Nephron (organoid): ENCODE measurements at regions not wholly inside any gene's neighbourhood (a gene's known extent, or its start where the extent isn't known, plus 50 kb on each side); places are given as distances from the start of the nearest gene placed in this dataset.

Source experiments
- H3K27ac Mint-ChIP-seq, 3 experiments: 2 replicates each; pipeline ENCODE4 v1.8.0; 2020; ENCODE audit warnings: mixed read lengths in 3 of 3, mild to moderate bottlenecking in 2 of 3, moderate library complexity in 1 of 3
- H3K27me3 Mint-ChIP-seq: 2 replicates; pipeline ENCODE4 v1.8.0; 2021; ENCODE audit warnings: low read depth, mild to moderate bottlenecking, moderate library complexity, mixed read lengths
- H3K36me3 Mint-ChIP-seq: 2 replicates; pipeline ENCODE4 v1.8.0; 2020; ENCODE audit warnings: low read depth, mixed read lengths
- H3K4me1 Mint-ChIP-seq: 2 replicates; pipeline ENCODE4 v1.8.0; 2020; ENCODE audit warnings: mixed read lengths
- H3K4me3 Mint-ChIP-seq, 3 experiments: 2 replicates each; pipeline ENCODE4 v1.8.0; 2020; ENCODE audit warnings: mild to moderate bottlenecking in 3 of 3, mixed read lengths in 3 of 3, moderate library complexity in 2 of 3
- H3K9me3 Mint-ChIP-seq: 2 replicates; pipeline ENCODE4 v1.8.0; 2020; ENCODE audit warnings: mixed read lengths
- CTCF ChIP-seq, 3 experiments: fragments of 200-600 bp; sonication (generic); IDR thresholded peaks; one replicate each; pipeline ENCODE4 v1.5.0; 2021; ENCODE audit warnings: antibody characterized with exemption in 3 of 3; ENCODE audit not compliant: unreplicated experiment in 3 of 3

- no peaks in the 10 kb centered on the region for H3K4me1 Mint-ChIP-seq
- no peaks in the 10 kb centered on the region for H3K9me3 Mint-ChIP-seq
- H3K4me3 Mint-ChIP-seq, result no peak overlapping the region
- no peak for TF ChIP-seq CTCF (IDR thresholded peaks at IDR 0.05; ENCODE audit: unreplicated experiment in 3 of 3)
- no peak overlapping the region for H3K27ac Mint-ChIP-seq
- no peaks in the 10 kb centered on the region for H3K36me3 Mint-ChIP-seq
- H3K27me3 Mint-ChIP-seq, result no peaks in the 10 kb centered on the region
Observed at GRCh38 chr1:79131626-79132025, 125.1 kb upstream of the ADGRL4 start.

GRCh38 chr1:79129914-79130313, 123.4 kb upstream of the ADGRL4 start:
- Mint-ChIP-seq H3K27me3 (no peaks in the 10 kb centered on the region), H3K27ac (no peak overlapping the region), H3K36me3 (no peaks in the 10 kb centered on the region), H3K4me1 (no peaks in the 10 kb centered on the region), H3K4me3 (no peak overlapping the region), H3K9me3 (no peaks in the 10 kb centered on the region)
- TF ChIP-seq CTCF (IDR thresholded peaks at IDR 0.05; ENCODE audit: unreplicated experiment in 3 of 3), result no peak

- no peaks in the 10 kb centered on the region for H3K27me3 Mint-ChIP-seq
- no peaks in the 10 kb centered on the region for H3K36me3 Mint-ChIP-seq
- H3K4me1 Mint-ChIP-seq, result no peaks in the 10 kb centered on the region
- no peaks in the 10 kb centered on the region for H3K9me3 Mint-ChIP-seq
- no peak overlapping the region for H3K4me3 Mint-ChIP-seq
- H3K27ac Mint-ChIP-seq, result no peak overlapping the region
- no peak for TF ChIP-seq CTCF (IDR thresholded peaks at IDR 0.05; ENCODE audit: unreplicated experiment in 3 of 3)
Observed at GRCh38 chr1:79128722-79129121, 122.2 kb upstream of the ADGRL4 start.

- H3K4me1 Mint-ChIP-seq, result no peaks in the 10 kb centered on the region
- H3K36me3 Mint-ChIP-seq, result no peaks in the 10 kb centered on the region
- no peaks in the 10 kb centered on the region for H3K9me3 Mint-ChIP-seq
- no peaks in the 10 kb centered on the region for H3K27me3 Mint-ChIP-seq
- H3K27ac Mint-ChIP-seq, result no peak overlapping the region
- TF ChIP-seq CTCF (IDR thresholded peaks at IDR 0.05; ENCODE audit: unreplicated experiment in 3 of 3), result no peak
- no peak overlapping the region for H3K4me3 Mint-ChIP-seq
Observed at GRCh38 chr1:79124756-79125155, 118.2 kb upstream of the ADGRL4 start.

- Mint-ChIP-seq H3K4me3 (no peak overlapping the region), H3K9me3 (no peaks in the 10 kb centered on the region), H3K27me3 (no peaks in the 10 kb centered on the region), H3K27ac (no peak overlapping the region), H3K36me3 (no peaks in the 10 kb centered on the region), H3K4me1 (no peaks in the 10 kb centered on the region)
- TF ChIP-seq CTCF (IDR thresholded peaks at IDR 0.05; ENCODE audit: unreplicated experiment in 3 of 3), result no peak
Observed at GRCh38 chr1:79122521-79122920, 116.0 kb upstream of the ADGRL4 start.

- H3K4me3 Mint-ChIP-seq, result no peak overlapping the region
- no peaks in the 10 kb centered on the region for H3K4me1 Mint-ChIP-seq
- no peaks in the 10 kb centered on the region for H3K9me3 Mint-ChIP-seq
- no peak for TF ChIP-seq CTCF (IDR thresholded peaks at IDR 0.05; ENCODE audit: unreplicated experiment in 3 of 3)
- no peaks in the 10 kb centered on the region for H3K36me3 Mint-ChIP-seq
- H3K27me3 Mint-ChIP-seq, result no peaks in the 10 kb centered on the region
- H3K27ac Mint-ChIP-seq, result no peak overlapping the region
Observed at GRCh38 chr1:79117376-79117775, 110.8 kb upstream of the ADGRL4 start.
